ENCODE measurements at regions not wholly inside any gene's neighbourhood (a gene's known extent, or its start where the extent isn't known, plus 50 kb on each side); places are given as distances from the start of the nearest gene placed in this dataset.

DNA sequence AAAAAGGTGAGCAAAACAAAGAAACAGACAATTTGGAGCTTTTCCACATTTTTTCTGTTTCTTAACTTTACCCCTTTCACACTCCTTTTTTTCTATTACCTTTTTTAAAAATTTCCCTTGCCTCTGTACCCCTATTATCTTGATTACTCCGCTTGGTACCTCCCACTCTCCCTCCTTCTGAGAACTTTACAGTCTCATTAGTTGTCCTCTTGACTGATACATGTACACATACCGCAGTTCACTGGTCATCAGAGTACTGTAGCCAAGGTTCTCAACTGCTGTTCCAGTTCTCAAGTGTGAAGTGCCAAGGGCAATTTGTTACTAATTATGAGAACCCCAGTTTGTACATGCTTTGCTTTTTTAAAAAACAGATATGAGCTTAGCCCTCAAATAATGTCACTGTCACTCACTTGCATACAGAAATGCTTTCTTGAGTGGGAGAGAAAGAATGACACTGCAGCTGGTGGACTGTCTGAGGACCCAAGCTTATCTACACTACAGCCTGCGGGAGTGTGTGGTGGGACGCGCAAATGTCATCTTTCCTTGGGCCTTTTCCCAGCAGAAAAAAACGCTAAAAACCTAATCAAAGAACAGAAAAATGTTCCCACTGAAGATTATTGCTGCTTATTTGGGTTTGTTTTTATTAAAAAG lies 160.8 kb downstream of the DISP1 start:
- Histone ChIP-seq H3K27ac (ENCODE audit: low read depth, low read length) (no peak overlapping the region), H3K4me2 (ENCODE audit: insufficient read depth in 1 of 2, low read depth in 2 of 2, low read length in 2 of 2) (no peak overlapping the region)
- FAIRE-seq, result no peak
- no peak for TF ChIP-seq SP4 (IDR thresholded peaks at IDR 0.05; ENCODE audit: low read length)
- TF ChIP-seq CBX8 (IDR thresholded peaks at IDR 0.05; ENCODE audit: borderline replicate concordance, low read depth, low read length), result no peak
- no peak for TF ChIP-seq E2F6 (IDR thresholded peaks at IDR 0.05)

More for the DNA sequence above, 160.8 kb downstream of the DISP1 start:
- Histone ChIP-seq H4K91ac (replicated peaks; ENCODE audit: insufficient read length, low read length) (no peak overlapping the region), H3K23me2 (ENCODE audit: low read depth, low read length) (no peaks in the 10 kb centered on the region), H2AK5ac (ENCODE audit: low read depth, low read length) (no peak overlapping the region), H3K23ac (ENCODE audit: insufficient read length) (no peak overlapping the region), H3K18ac (ENCODE audit: extremely low read depth, low read length) (no peak overlapping the region), H3K9ac (replicated peaks in 1 of 4; ENCODE audit: extremely low read depth in 1 of 4, low read depth in 3 of 4, low read length in 3 of 4) (no peak overlapping the region), H3K79me2 (ENCODE audit: control insufficient read depth in 1 of 2, insufficient read depth in 2 of 2, low read length in 2 of 2) (no peaks in the 10 kb centered on the region), H2BK5ac (ENCODE audit: low read depth, low read length) (no peak overlapping the region), H3K56ac (replicated peaks; ENCODE audit: insufficient read length, low read depth, low read length) (no peak overlapping the region), H2BK15ac (ENCODE audit: low read length) (no peak overlapping the region), H3K4me1 (replicated peaks in 1 of 4; ENCODE audit: control insufficient read depth in 3 of 4, insufficient read depth in 4 of 4, low read length in 3 of 4) (no peaks in the 10 kb centered on the region), H4K5ac (ENCODE audit: insufficient read length, low read depth, low read length) (no peak overlapping the region), H2AFZ (ENCODE audit: low read length) (no peak overlapping the region), H4K20me1 (replicated peaks in 1 of 2; ENCODE audit: control insufficient read depth in 1 of 2, insufficient read depth in 2 of 2, low read length in 2 of 2) (peaks cover 0 to 1% of the 10 kb centered on the region in 2 experiments), H2BK20ac (ENCODE audit: low read length) (no peak overlapping the region), H2BK12ac (ENCODE audit: low read depth, low read length) (no peak overlapping the region), H4K8ac (ENCODE audit: extremely low read depth, insufficient read depth, low read length) (no peak overlapping the region), H3K14ac (ENCODE audit: insufficient read length) (no peak overlapping the region), H3K27me3 (replicated peaks in 1 of 4; ENCODE audit: control insufficient read depth in 3 of 4, extremely low read depth in 1 of 4, insufficient read depth in 3 of 4, low read length in 3 of 4) (no peaks in the 10 kb centered on the region), H2BK120ac (replicated peaks; ENCODE audit: low read depth, low read length) (no peak overlapping the region), H3K9me3 (ENCODE audit: insufficient read depth in 2 of 2, low read depth in 1 of 2, low read length in 1 of 2) (no peaks in the 10 kb centered on the region), H3K4ac (replicated peaks; ENCODE audit: insufficient read length, low read depth, low read length) (no peak overlapping the region), H3K79me1 (ENCODE audit: low read depth, low read length) (no peaks in the 10 kb centered on the region), H3K4me3 (ENCODE audit: extremely low read depth in 1 of 4, insufficient read depth in 2 of 4, low read depth in 3 of 4, low read length in 4 of 4) (no peak overlapping the region), H3K36me3 (ENCODE audit: control insufficient read depth in 2 of 4, insufficient read depth in 4 of 4, low read length in 3 of 4) (no peaks in the 10 kb centered on the region)
- ChIA-PET CTCF (ENCODE audit: partially characterized antibody) (interaction anchor here (1.4 kb wide), 1 partner anchor 21 kb away, joined by 4 read pairs; no protein-coding TSS in a partner anchor), POLR2A (ENCODE audit: partially characterized antibody) (interaction anchor here (0.7 kb wide), 1 partner anchor 43 kb away, joined by 3 read pairs; no protein-coding TSS in a partner anchor)
- DNase-seq (ENCODE audit: low read depth in 1 of 2, low spot score in 2 of 2), result no peak
- 88 to 100% methylated on average over 1 to 6 of the region's 6 CpGs for WGBS, 2 experiments (ENCODE audit: extremely low coverage in 1 of 2, insufficient coverage in 1 of 2, insufficient read length in 1 of 2, insufficient replicate concordance in 2 of 2, low coverage in 1 of 2, low lambda C conversion rate in 2 of 2, missing lambda C conversion rate in 1 of 2)
